ENCODE measurements at regions not wholly inside any gene's neighbourhood (a gene's known extent, or its start where the extent isn't known, plus 50 kb on each side); places are given as distances from the start of the nearest gene placed in this dataset.

DNA sequence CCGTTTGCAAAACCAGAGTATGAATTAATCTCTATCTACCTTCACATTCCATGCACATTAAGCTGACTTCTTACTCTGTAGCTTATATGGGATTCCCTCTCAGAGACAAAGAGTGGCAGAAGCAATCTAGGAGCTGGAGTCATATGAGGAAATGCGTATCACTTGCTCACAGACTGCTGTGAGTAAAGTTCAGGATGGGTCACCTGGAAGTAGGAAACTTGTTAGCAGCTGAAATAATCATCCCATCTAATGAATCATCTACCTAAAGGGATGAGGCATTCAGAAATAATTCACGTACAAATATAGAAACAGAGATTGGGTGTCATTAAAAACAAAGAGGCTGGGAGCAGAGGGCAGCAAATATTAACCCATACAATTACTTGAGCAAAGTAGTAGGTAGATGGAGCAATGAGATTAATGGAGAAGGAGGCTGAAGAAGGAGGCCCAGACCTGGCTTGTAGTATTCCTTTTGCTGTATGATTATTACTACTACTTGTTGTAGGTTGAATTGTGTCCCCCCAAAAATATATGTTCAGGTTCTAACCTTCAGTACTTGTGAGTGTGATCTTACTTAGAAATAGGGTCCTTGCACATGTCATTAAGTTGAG lies 866.3 kb downstream of the ROBO2 start:
- Mint-ChIP-seq H3K9me3 (peaks cover 3% of the 10 kb centered on the region), H3K4me3 (no peak overlapping the region), H3K27me3 (no peaks in the 10 kb centered on the region), H3K27ac (no peak overlapping the region), H3K4me1 (no peaks in the 10 kb centered on the region), H3K36me3 (no peaks in the 10 kb centered on the region)
- ATAC-seq: no peak

GRCh38 chr3:77913524-77914174 lies 873.8 kb downstream of the ROBO2 start:
- ATAC-seq: no peak
- Mint-ChIP-seq H3K27me3 (no peaks in the 10 kb centered on the region), H3K4me3 (no peak overlapping the region), H3K36me3 (no peaks in the 10 kb centered on the region), H3K27ac (no peak overlapping the region), H3K4me1 (no peaks in the 10 kb centered on the region), H3K9me3 (peaks cover 6% of the 10 kb centered on the region)

- Mint-ChIP-seq H3K27me3 (no peaks in the 10 kb centered on the region), H3K4me3 (no peak overlapping the region), H3K36me3 (no peaks in the 10 kb centered on the region), H3K9me3 (peaks cover 5% of the 10 kb centered on the region), H3K27ac (no peak overlapping the region), H3K4me1 (no peaks in the 10 kb centered on the region)
- no peak for ATAC-seq
Measured at GRCh38 chr3:77915336-77915735, 875.4 kb downstream of the ROBO2 start.

DNA sequence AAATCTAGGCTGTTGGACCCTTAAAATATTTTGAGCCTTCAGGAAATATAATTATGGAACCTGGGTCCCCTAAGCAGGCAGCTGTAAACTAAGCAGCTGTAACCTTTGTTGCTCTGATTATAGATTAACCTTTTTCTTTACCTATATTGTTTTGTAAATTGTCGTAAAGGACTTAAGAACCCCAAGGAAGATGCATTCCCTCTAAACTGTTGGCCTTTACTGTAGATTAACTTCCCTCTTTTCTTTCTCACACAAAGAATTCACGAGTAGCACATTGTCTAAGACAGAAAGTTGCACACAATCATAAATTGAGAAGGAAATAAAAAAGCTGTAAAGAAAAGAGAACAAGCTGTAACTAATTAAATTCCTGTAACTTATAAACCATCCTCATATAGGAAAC lies 877.3 kb downstream of the ROBO2 start:
- Mint-ChIP-seq H3K27me3 (no peaks in the 10 kb centered on the region), H3K36me3 (no peaks in the 10 kb centered on the region), H3K4me1 (no peaks in the 10 kb centered on the region), H3K4me3 (no peak overlapping the region), H3K9me3 (peaks cover 2% of the 10 kb centered on the region), H3K27ac (no peak overlapping the region)
- no peak for ATAC-seq

- Mint-ChIP-seq H3K4me1 (no peaks in the 10 kb centered on the region), H3K27ac (no peak overlapping the region), H3K36me3 (no peaks in the 10 kb centered on the region), H3K9me3 (peaks cover 2% of the 10 kb centered on the region), H3K27me3 (no peaks in the 10 kb centered on the region), H3K4me3 (no peak overlapping the region)
- no peak for ATAC-seq
Measured at GRCh38 chr3:77919244-77919643, 879.3 kb downstream of the ROBO2 start.

GRCh38 chr3:77931255-77932009 lies 891.5 kb downstream of the ROBO2 start:
- no peak overlapping the region for H3K4me3 Mint-ChIP-seq
- H3K27ac Mint-ChIP-seq: no peak overlapping the region
- H3K9me3 Mint-ChIP-seq: peaks cover 4% of the 10 kb centered on the region
- ATAC-seq: no peak
- H3K36me3 Mint-ChIP-seq: no peaks in the 10 kb centered on the region
- H3K27me3 Mint-ChIP-seq: no peaks in the 10 kb centered on the region
- no peaks in the 10 kb centered on the region for H3K4me1 Mint-ChIP-seq

DNA sequence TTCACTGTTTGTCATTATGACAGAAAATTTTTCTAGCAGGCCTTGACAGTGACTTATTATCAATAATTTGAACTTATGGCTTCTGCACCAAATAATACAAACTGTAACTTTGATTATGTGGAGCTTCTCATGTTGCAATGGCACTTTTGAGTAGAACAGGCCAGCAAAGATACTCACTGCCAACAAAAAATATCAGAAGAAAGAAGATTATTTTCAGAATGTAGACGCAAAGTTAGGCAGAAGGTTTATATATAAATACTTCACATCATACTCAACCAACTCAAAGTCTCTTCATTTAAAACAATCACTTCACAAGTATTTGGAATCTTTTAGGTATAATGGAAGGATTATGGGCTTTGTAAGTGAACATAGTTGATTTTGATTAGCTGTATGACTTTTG lies 893.0 kb downstream of the ROBO2 start:
- no peaks in the 10 kb centered on the region for H3K4me1 Mint-ChIP-seq
- peaks cover 4% of the 10 kb centered on the region for H3K9me3 Mint-ChIP-seq
- H3K27ac Mint-ChIP-seq: no peak overlapping the region
- H3K36me3 Mint-ChIP-seq: no peaks in the 10 kb centered on the region
- no peak for ATAC-seq
- no peak overlapping the region for H3K4me3 Mint-ChIP-seq
- no peaks in the 10 kb centered on the region for H3K27me3 Mint-ChIP-seq

- H3K36me3 Mint-ChIP-seq: no peaks in the 10 kb centered on the region
- no peak overlapping the region for H3K27ac Mint-ChIP-seq
- peaks cover 4% of the 10 kb centered on the region for H3K9me3 Mint-ChIP-seq
- no peak overlapping the region for H3K4me3 Mint-ChIP-seq
- ATAC-seq: no peak
- no peaks in the 10 kb centered on the region for H3K27me3 Mint-ChIP-seq
- no peaks in the 10 kb centered on the region for H3K4me1 Mint-ChIP-seq
Measured at GRCh38 chr3:77933926-77934325, 894.0 kb downstream of the ROBO2 start.

DNA sequence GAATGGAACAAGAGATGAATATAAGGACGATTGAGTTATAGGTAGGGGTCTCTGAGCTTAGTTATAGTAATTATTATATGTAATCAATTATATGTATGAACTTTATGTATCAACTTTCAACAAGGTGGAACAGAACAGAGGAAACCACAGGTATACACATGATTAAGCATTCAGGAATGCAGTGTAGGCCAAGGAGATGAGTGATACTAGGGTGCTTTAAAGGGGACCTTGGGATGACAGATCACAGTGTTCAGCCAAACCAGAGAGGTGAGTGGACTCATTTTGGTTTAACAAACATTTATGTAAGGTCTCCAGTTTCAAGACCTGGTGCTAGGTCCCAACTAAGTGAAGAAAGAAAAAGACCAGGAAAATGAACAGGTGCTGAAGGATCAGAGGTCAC lies 895.5 kb downstream of the ROBO2 start:
- no peak overlapping the region for H3K4me3 Mint-ChIP-seq
- H3K9me3 Mint-ChIP-seq: peaks cover 4% of the 10 kb centered on the region
- no peaks in the 10 kb centered on the region for H3K4me1 Mint-ChIP-seq
- H3K27ac Mint-ChIP-seq: no peak overlapping the region
- H3K27me3 Mint-ChIP-seq: no peaks in the 10 kb centered on the region
- ATAC-seq: no peak
- H3K36me3 Mint-ChIP-seq: no peaks in the 10 kb centered on the region

GRCh38 chr3:77939726-77940125 lies 899.8 kb downstream of the ROBO2 start:
- H3K27me3 Mint-ChIP-seq: no peaks in the 10 kb centered on the region
- H3K27ac Mint-ChIP-seq: no peak overlapping the region
- H3K36me3 Mint-ChIP-seq: no peaks in the 10 kb centered on the region
- H3K9me3 Mint-ChIP-seq: peaks cover 4% of the 10 kb centered on the region
- H3K4me1 Mint-ChIP-seq: no peaks in the 10 kb centered on the region
- ATAC-seq: no peak
- no peak overlapping the region for H3K4me3 Mint-ChIP-seq

- H3K4me3 Mint-ChIP-seq: no peak overlapping the region
- H3K27ac Mint-ChIP-seq: no peak overlapping the region
- no peaks in the 10 kb centered on the region for H3K36me3 Mint-ChIP-seq
- H3K9me3 Mint-ChIP-seq: no peaks in the 10 kb centered on the region
- no peaks in the 10 kb centered on the region for H3K27me3 Mint-ChIP-seq
- H3K4me1 Mint-ChIP-seq: no peaks in the 10 kb centered on the region
- ATAC-seq: no peak
Measured at GRCh38 chr3:77943598-77943997, 903.7 kb downstream of the ROBO2 start.

GRCh38 chr3:77945320-77945719 lies 905.4 kb downstream of the ROBO2 start:
- Mint-ChIP-seq H3K4me1 (no peaks in the 10 kb centered on the region), H3K36me3 (no peaks in the 10 kb centered on the region), H3K9me3 (no peaks in the 10 kb centered on the region), H3K27ac (no peak overlapping the region), H3K4me3 (no peak overlapping the region), H3K27me3 (no peaks in the 10 kb centered on the region)
- no peak for ATAC-seq

DNA sequence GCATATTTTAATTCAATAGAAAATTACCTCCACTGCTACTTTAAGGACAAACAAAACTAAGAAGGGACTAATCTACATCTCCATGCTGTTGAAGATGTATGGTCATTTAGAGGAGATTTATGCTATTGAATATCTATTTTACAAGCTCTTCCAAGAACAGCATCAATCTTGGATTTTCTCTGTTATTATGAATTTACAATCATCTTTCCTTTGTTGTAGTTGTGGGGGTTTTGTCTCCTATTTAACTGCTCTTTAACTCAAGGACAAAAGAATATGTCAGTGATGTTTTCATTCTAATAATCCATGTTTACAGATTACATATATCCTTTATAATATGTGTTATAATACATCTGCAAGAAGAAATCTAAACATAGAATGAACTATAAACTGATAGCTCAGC lies 907.8 kb downstream of the ROBO2 start:
- H3K4me1 Mint-ChIP-seq: no peaks in the 10 kb centered on the region
- H3K36me3 Mint-ChIP-seq: no peaks in the 10 kb centered on the region
- H3K27ac Mint-ChIP-seq: no peak overlapping the region
- no peak for ATAC-seq
- H3K27me3 Mint-ChIP-seq: no peaks in the 10 kb centered on the region
- H3K4me3 Mint-ChIP-seq: no peak overlapping the region
- no peaks in the 10 kb centered on the region for H3K9me3 Mint-ChIP-seq

- ATAC-seq: no peak
- H3K4me3 Mint-ChIP-seq: no peak overlapping the region
- no peaks in the 10 kb centered on the region for H3K27me3 Mint-ChIP-seq
- H3K36me3 Mint-ChIP-seq: no peaks in the 10 kb centered on the region
- no peak overlapping the region for H3K27ac Mint-ChIP-seq
- no peaks in the 10 kb centered on the region for H3K4me1 Mint-ChIP-seq
- no peaks in the 10 kb centered on the region for H3K9me3 Mint-ChIP-seq
Measured at GRCh38 chr3:77967621-77968020, 927.7 kb downstream of the ROBO2 start.

- H3K9me3 Mint-ChIP-seq: peaks cover 8% of the 10 kb centered on the region
- H3K36me3 Mint-ChIP-seq: no peaks in the 10 kb centered on the region
- H3K4me3 Mint-ChIP-seq: no peak overlapping the region
- no peak overlapping the region for H3K27ac Mint-ChIP-seq
- no peak for ATAC-seq
- H3K4me1 Mint-ChIP-seq: no peaks in the 10 kb centered on the region
- H3K27me3 Mint-ChIP-seq: no peaks in the 10 kb centered on the region
Measured at GRCh38 chr3:77976079-77976478, 936.2 kb downstream of the ROBO2 start.

DNA sequence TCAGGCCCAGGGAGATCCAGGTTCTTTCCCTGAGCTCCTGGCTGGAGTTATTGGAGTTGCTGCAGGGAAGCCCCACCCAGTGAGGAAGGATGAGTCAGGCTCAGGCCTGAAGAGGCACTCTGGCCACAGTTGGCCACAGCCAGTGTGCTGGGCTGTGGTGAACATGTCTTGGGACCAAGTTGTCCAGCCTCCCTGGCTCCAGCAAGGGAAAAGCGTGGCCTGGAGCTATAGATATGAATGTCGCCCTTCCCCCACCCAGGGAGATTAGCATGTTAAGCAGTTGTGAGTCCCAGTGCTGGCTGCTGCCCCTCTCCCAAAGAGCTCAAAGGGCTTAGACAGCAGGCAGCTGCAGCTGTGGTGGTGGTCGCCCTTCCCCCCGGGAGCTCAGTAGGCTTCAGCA lies 963.2 kb downstream of the ROBO2 start:
- Mint-ChIP-seq H3K4me3 (no peak overlapping the region), H3K9me3 (peaks cover 3% of the 10 kb centered on the region), H3K27me3 (no peaks in the 10 kb centered on the region), H3K4me1 (no peaks in the 10 kb centered on the region), H3K36me3 (no peaks in the 10 kb centered on the region), H3K27ac (no peak overlapping the region)
- no peak for ATAC-seq

Measured in stimulated activated memory B cell treated with anti-CD40 and anti-IgM and Interleukin-4, amounts not matched to agents 10 μg/mL and 1 μg/mL and 100 μg/mL, for 72 hours (primary cell).